ENCODE measurements at regions not wholly inside any gene's neighbourhood (a gene's known extent, or its start where the extent isn't known, plus 50 kb on each side); places are given as distances from the start of the nearest gene placed in this dataset.
"Not testable (repeated sequence)": the region's sequence is repeated elsewhere in the genome, so short reads cannot be mapped to it uniquely, and the experiment has no call there.

DNA sequence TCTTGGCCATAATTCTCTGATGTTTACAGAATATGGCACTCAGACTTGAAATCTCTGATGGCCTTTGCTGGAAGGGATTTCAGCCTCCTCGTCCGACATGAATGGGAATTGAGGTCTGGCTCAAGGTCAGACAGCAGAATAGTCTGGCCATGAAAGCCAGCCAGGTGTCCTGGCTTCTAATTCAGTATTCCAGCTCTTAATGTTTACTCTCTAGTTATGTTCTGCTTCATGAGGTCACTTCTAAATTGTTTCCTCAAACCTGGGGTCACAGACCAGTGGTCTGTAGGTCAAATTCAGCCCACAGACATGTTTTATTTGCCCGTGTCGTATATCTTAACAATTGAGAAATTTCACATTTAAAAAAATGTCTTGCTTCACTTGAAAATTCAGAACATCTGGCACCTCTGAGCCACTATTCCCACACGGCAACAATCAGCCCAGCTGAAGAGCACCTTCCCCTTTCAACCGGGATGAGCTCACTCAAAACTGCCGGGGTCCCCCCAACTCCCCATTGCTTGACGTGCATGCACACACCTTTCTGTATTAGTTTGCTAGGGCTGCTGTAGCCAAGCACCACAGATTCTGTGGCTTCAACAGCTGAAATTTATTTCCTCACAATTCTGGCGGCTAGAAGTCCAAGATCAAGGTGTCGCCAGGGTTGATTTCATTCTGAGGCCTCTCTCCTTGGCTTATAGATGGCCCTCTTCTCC, 243.5 kb downstream of the ENC1 start:
- Histone ChIP-seq H3K36me3 (ENCODE audit: control insufficient read depth in 1 of 2, insufficient read depth in 2 of 2, low read length in 2 of 2) (no peaks in the 10 kb centered on the region), H3K27me3 (ENCODE audit: low read depth, low read length) (no peaks in the 10 kb centered on the region), H3K4me3 (ENCODE audit: low read depth in 1 of 2, low read length in 2 of 2) (no peak overlapping the region), H3K9me3 (ENCODE audit: control insufficient read depth in 1 of 2, low read length in 2 of 2) (peaks cover 0 to 5% of the 10 kb centered on the region in 2 donors), H3K4me1 (ENCODE audit: control insufficient read depth in 1 of 2, insufficient read depth in 2 of 2, low read length in 2 of 2) (no peaks in the 10 kb centered on the region), H3K27ac (ENCODE audit: low read length) (no peak overlapping the region)

GRCh38 chr5:74394916-74395880, 245.3 kb downstream of the ENC1 start:
- Histone ChIP-seq H3K27ac (ENCODE audit: low read length) (no peak overlapping the region), H3K4me3 (ENCODE audit: low read depth in 1 of 2, low read length in 2 of 2) (no peak overlapping the region), H3K36me3 (ENCODE audit: control insufficient read depth in 1 of 2, insufficient read depth in 2 of 2, low read length in 2 of 2) (no peaks in the 10 kb centered on the region), H3K4me1 (ENCODE audit: control insufficient read depth in 1 of 2, insufficient read depth in 2 of 2, low read length in 2 of 2) (no peaks in the 10 kb centered on the region), H3K27me3 (ENCODE audit: low read depth, low read length) (no peaks in the 10 kb centered on the region), H3K9me3 (ENCODE audit: control insufficient read depth in 1 of 2, low read length in 2 of 2) (peaks cover 0 to 5% of the 10 kb centered on the region in 2 donors)

GRCh38 chr5:74394528-74394915, 246.0 kb downstream of the ENC1 start:
- Histone ChIP-seq H3K27me3 (ENCODE audit: low read depth, low read length) (no peaks in the 10 kb centered on the region), H3K9me3 (ENCODE audit: control insufficient read depth in 1 of 2, low read length in 2 of 2) (peaks cover 0 to 5% of the 10 kb centered on the region in 2 donors), H3K27ac (ENCODE audit: low read length) (no peak overlapping the region), H3K4me1 (ENCODE audit: control insufficient read depth in 1 of 2, insufficient read depth in 2 of 2, low read length in 2 of 2) (no peaks in the 10 kb centered on the region), H3K36me3 (ENCODE audit: control insufficient read depth in 1 of 2, insufficient read depth in 2 of 2, low read length in 2 of 2) (no peaks in the 10 kb centered on the region), H3K4me3 (ENCODE audit: low read depth in 1 of 2, low read length in 2 of 2) (no peak overlapping the region)

GRCh38 chr5:74393943-74394342, 246.6 kb downstream of the ENC1 start:
- Histone ChIP-seq H3K4me1 (ENCODE audit: control insufficient read depth in 1 of 2, insufficient read depth in 2 of 2, low read length in 2 of 2) (no peaks in the 10 kb centered on the region), H3K9me3 (ENCODE audit: control insufficient read depth in 1 of 2, low read length in 2 of 2) (no peaks in the 10 kb centered on the region), H3K36me3 (ENCODE audit: control insufficient read depth in 1 of 2, insufficient read depth in 2 of 2, low read length in 2 of 2) (no peaks in the 10 kb centered on the region), H3K27ac (ENCODE audit: low read length) (no peak overlapping the region), H3K4me3 (ENCODE audit: low read depth in 1 of 2, low read length in 2 of 2) (no peak overlapping the region), H3K27me3 (ENCODE audit: low read depth, low read length) (no peaks in the 10 kb centered on the region)

DNA sequence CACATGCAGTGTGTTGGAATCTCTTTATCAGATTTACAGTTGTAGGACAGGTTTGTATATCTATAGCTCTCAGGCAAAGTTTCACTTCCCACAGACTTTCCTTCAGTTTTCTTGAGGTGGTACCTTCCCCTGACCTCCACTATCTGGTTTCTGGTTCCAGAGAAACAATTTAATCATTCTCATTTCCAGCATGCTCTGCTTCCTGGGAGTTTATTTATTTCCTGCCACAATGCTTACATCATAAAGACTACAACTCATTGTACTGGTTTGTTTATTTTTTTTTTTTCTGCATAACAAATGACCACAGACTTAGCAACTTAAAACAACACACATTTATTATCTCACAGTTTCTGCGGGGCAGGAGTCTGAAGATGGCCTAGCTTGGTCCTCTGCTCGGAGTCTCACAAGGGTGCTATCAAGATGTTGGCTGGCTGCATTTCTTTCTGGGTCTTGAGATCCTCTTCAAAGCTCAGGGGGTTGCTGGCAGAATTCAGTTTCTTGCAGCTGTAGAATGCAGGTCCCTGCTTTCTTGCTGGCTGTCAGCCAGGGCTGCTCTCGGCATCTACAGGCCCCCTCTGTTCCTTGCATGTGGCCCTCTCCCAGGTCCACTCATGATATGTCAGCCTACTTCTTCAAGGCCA, 247.7 kb downstream of the ENC1 start:
- Histone ChIP-seq H3K27me3 (ENCODE audit: low read depth, low read length) (no peaks in the 10 kb centered on the region), H3K9me3 (ENCODE audit: control insufficient read depth in 1 of 2, low read length in 2 of 2) (no peaks in the 10 kb centered on the region), H3K36me3 (ENCODE audit: control insufficient read depth in 1 of 2, insufficient read depth in 2 of 2, low read length in 2 of 2) (no peaks in the 10 kb centered on the region), H3K4me3 (ENCODE audit: low read depth in 1 of 2, low read length in 2 of 2) (no peak overlapping the region), H3K27ac (ENCODE audit: low read length) (no peak overlapping the region), H3K4me1 (ENCODE audit: control insufficient read depth in 1 of 2, insufficient read depth in 2 of 2, low read length in 2 of 2) (no peaks in the 10 kb centered on the region)

GRCh38 chr5:74391410-74391809, 249.1 kb downstream of the ENC1 start:
- Histone ChIP-seq H3K27me3 (ENCODE audit: low read depth, low read length) (no peaks in the 10 kb centered on the region), H3K36me3 (ENCODE audit: control insufficient read depth in 1 of 2, insufficient read depth in 2 of 2, low read length in 2 of 2) (no peaks in the 10 kb centered on the region), H3K4me1 (ENCODE audit: control insufficient read depth in 1 of 2, insufficient read depth in 2 of 2, low read length in 2 of 2) (no peaks in the 10 kb centered on the region), H3K4me3 (ENCODE audit: low read depth in 1 of 2, low read length in 2 of 2) (no peak overlapping the region), H3K27ac (ENCODE audit: low read length) (no peak overlapping the region), H3K9me3 (ENCODE audit: control insufficient read depth in 1 of 2, low read length in 2 of 2) (no peaks in the 10 kb centered on the region)

GRCh38 chr5:74390822-74391221, 249.7 kb downstream of the ENC1 start:
- H3K27ac ChIP-seq (ENCODE audit: low read length): no peak overlapping the region
- no peaks in the 10 kb centered on the region for H3K36me3 ChIP-seq (ENCODE audit: control insufficient read depth in 1 of 2, insufficient read depth in 2 of 2, low read length in 2 of 2)
- H3K4me1 ChIP-seq (ENCODE audit: control insufficient read depth in 1 of 2, insufficient read depth in 2 of 2, low read length in 2 of 2): no peaks in the 10 kb centered on the region
- H3K4me3 ChIP-seq (ENCODE audit: low read depth in 1 of 2, low read length in 2 of 2): no peak overlapping the region
- no peaks in the 10 kb centered on the region for H3K27me3 ChIP-seq (ENCODE audit: low read depth, low read length)
- no peaks in the 10 kb centered on the region for H3K9me3 ChIP-seq (ENCODE audit: control insufficient read depth in 1 of 2, low read length in 2 of 2)

DNA sequence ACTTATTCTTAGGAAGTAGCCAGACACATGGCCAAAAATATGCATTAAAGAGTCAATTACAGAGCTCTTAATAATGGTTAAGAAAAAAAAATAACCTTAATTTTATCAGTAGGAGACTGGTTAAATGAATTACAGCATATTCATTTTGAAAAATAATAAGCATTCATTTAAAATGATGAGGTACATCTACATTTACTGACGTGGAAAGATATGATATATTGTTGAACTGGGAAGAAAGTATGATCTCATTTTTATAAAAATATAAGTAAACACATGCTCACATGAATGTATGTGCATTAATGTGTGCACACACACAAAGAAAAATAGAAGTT, 250.3 kb downstream of the ENC1 start:
- no peaks in the 10 kb centered on the region for H3K27me3 ChIP-seq (ENCODE audit: low read depth, low read length)
- no peak overlapping the region for H3K4me3 ChIP-seq (ENCODE audit: low read depth in 1 of 2, low read length in 2 of 2)
- no peaks in the 10 kb centered on the region for H3K36me3 ChIP-seq (ENCODE audit: control insufficient read depth in 1 of 2, insufficient read depth in 2 of 2, low read length in 2 of 2)
- H3K9me3 ChIP-seq (ENCODE audit: control insufficient read depth in 1 of 2, low read length in 2 of 2): no peaks in the 10 kb centered on the region
- no peak overlapping the region for H3K27ac ChIP-seq (ENCODE audit: low read length)
- H3K4me1 ChIP-seq (ENCODE audit: control insufficient read depth in 1 of 2, insufficient read depth in 2 of 2, low read length in 2 of 2): no peaks in the 10 kb centered on the region

DNA sequence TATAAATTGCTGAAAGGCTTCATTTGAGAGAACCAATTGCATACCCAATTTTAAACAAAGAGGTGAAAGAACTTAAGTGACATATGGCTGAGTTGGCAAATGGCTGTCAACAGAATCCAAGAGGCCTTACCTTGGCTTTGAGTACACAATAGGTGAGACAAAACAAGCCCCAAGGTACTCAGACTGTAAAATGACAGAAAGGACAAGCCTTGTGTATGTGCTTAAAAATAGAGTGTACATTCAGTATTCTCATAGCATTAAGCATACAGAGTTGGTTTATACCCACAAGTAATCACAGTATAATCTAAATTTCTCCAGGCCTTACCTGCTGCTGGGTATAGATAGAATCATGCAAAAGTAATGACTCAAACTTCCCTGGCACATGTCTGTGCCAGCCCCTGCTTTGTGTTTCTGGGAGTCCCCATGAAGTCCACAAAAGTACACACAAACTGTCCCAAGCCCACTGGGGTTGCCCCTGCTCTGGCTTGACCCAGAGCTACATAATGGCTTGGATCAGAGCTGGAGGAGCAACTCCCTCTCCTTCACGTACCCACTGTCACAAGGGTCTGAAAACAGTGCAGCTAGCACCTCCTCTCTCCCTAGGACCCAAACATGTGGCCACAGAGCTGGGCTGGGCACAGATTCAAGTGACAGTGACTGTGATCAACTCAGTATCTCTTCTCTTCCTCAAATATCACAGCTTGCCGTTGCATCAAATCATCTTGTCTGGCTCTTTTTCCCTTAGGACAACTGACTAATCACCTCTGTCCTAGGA, 250.8 kb downstream of the ENC1 start:
- H3K4me3 ChIP-seq (ENCODE audit: low read depth in 1 of 2, low read length in 2 of 2): no peak overlapping the region

GRCh38 chr5:74388411-74388810, 252.1 kb downstream of the ENC1 start:
- H3K9me3 ChIP-seq (ENCODE audit: control insufficient read depth in 1 of 2, low read length in 2 of 2); H3K27ac ChIP-seq (ENCODE audit: low read length); H3K36me3 ChIP-seq (ENCODE audit: control insufficient read depth in 1 of 2, insufficient read depth in 2 of 2, low read length in 2 of 2); H3K4me3 ChIP-seq (ENCODE audit: low read depth in 1 of 2, low read length in 2 of 2); H3K27me3 ChIP-seq (ENCODE audit: low read depth, low read length): not testable (repeated sequence)
- peaks cover 5 to 12% of the 10 kb centered on the region in 2 donors for H3K4me1 ChIP-seq (ENCODE audit: control insufficient read depth in 1 of 2, insufficient read depth in 2 of 2, low read length in 2 of 2)

More for the DNA sequence above, 250.8 kb downstream of the ENC1 start:
- Histone ChIP-seq H3K36me3 (ENCODE audit: control insufficient read depth in 1 of 2, insufficient read depth in 2 of 2, low read length in 2 of 2) (no peaks in the 10 kb centered on the region), H3K9me3 (ENCODE audit: control insufficient read depth in 1 of 2, low read length in 2 of 2) (no peaks in the 10 kb centered on the region), H3K27me3 (ENCODE audit: low read depth, low read length) (no peaks in the 10 kb centered on the region), H3K27ac (ENCODE audit: low read length) (no peak overlapping the region), H3K4me1 (ENCODE audit: control insufficient read depth in 1 of 2, insufficient read depth in 2 of 2, low read length in 2 of 2) (peaks cover 0 to 3% of the 10 kb centered on the region in 2 donors)
